Neuronal stem cell (in vitro differentiated cells): ENCODE measurements at regions not wholly inside any gene's neighbourhood (a gene's known extent, or its start where the extent isn't known, plus 50 kb on each side); places are given as distances from the start of the nearest gene placed in this dataset.
"Not testable (repeated sequence)": the region's sequence is repeated elsewhere in the genome, so short reads cannot be mapped to it uniquely, and the experiment has no call there.

ENCODE experiments used
- DNase-seq: peaks from one replicate; pipeline ENCODE4 v3.0.0-alpha.2; 2013; ENCODE audit warnings: low spot score
- H2AFZ ChIP-seq: one replicate; pipeline ENCODE4 v1.6.1; 2013; ENCODE audit warnings: mild to moderate bottlenecking, low read length, inconsistent platforms
- H2AK5ac ChIP-seq: 2 replicates; pipeline ENCODE4 v1.6.1; 2013; ENCODE audit warnings: low read depth, mild to moderate bottlenecking, inconsistent platforms, low read length, moderate library complexity, mixed read lengths
- H2BK120ac ChIP-seq: 2 replicates; pipeline ENCODE4 v1.6.1; 2013; ENCODE audit warnings: low read depth, mild to moderate bottlenecking, inconsistent platforms, low read length, moderate library complexity, mixed read lengths
- H2BK12ac ChIP-seq: one replicate; pipeline ENCODE4 v1.6.1; 2013; ENCODE audit warnings: low read length, inconsistent platforms
- H2BK15ac ChIP-seq: 2 replicates; pipeline ENCODE4 v1.6.1; 2013; ENCODE audit warnings: mild to moderate bottlenecking, low read length, inconsistent platforms, mixed read lengths
- H2BK5ac ChIP-seq: one replicate; pipeline ENCODE4 v1.6.1; 2013; ENCODE audit warnings: inconsistent platforms, mild to moderate bottlenecking, low read length, moderate library complexity
- H3K14ac ChIP-seq: one replicate; pipeline ENCODE4 v1.6.1; 2013; ENCODE audit warnings: low read length, inconsistent platforms
- H3K18ac ChIP-seq: 2 replicates; pipeline ENCODE4 v1.6.1; 2013; ENCODE audit warnings: low read length, inconsistent platforms
- H3K23ac ChIP-seq: 2 replicates; pipeline ENCODE4 v1.6.1; 2013; ENCODE audit warnings: low read depth, mild to moderate bottlenecking, mixed read lengths, low read length, inconsistent platforms; ENCODE audit not compliant: poor library complexity
- H3K27ac ChIP-seq: replicated peaks from 3 replicates; pipeline ENCODE4 v1.5.1; 2013; ENCODE audit warnings: low read length, inconsistent platforms
- H3K27me3 ChIP-seq, 3 experiments: 2 replicates each; pipeline ENCODE4 v1.6.1; 2013; ENCODE audit warnings: low read length in 3 of 3, mild to moderate bottlenecking in 2 of 3, inconsistent platforms in 1 of 3, low read depth in 1 of 3, mixed read lengths in 1 of 3, moderate library complexity in 1 of 3; ENCODE audit not compliant: control insufficient read depth in 3 of 3, insufficient read depth in 3 of 3
- H3K36me3 ChIP-seq, 2 donors: replicated peaks in 1 of 2; 2 replicates each; pipeline ENCODE4 v1.6.1; 2013; ENCODE audit warnings: low read length in 2 of 2; ENCODE audit not compliant: control insufficient read depth in 2 of 2, insufficient read depth in 2 of 2
- H3K4ac ChIP-seq: 2 replicates; pipeline ENCODE4 v1.6.1; 2013; ENCODE audit warnings: inconsistent platforms, mild to moderate bottlenecking, low read length, moderate library complexity
- H3K4me1 ChIP-seq, 2 donors: 1 replicate in 1 of 2; 2 replicates in 1 of 2; pipeline ENCODE4 v1.6.1; 2013; ENCODE audit warnings: low read length in 2 of 2, low read depth in 1 of 2; ENCODE audit not compliant: control insufficient read depth in 2 of 2, insufficient read depth in 1 of 2
- H3K4me2 ChIP-seq: one replicate; pipeline ENCODE4 v1.6.1; 2013; ENCODE audit warnings: mild to moderate bottlenecking, low read length, inconsistent platforms; ENCODE audit not compliant: insufficient read depth, poor library complexity, severe bottlenecking
- H3K4me3 ChIP-seq, 2 donors: 2 replicates each; pipeline ENCODE4 v1.5.1; 2013; ENCODE audit warnings: low read length in 2 of 2, mild to moderate bottlenecking in 2 of 2, inconsistent platforms in 1 of 2, moderate library complexity in 1 of 2
- H3K79me1 ChIP-seq: one replicate; pipeline ENCODE4 v1.6.1; 2013; ENCODE audit warnings: low read depth, mild to moderate bottlenecking, inconsistent platforms, low read length, moderate library complexity
- H3K9ac ChIP-seq: one replicate; pipeline ENCODE4 v1.6.1; 2013; ENCODE audit warnings: mild to moderate bottlenecking, low read depth, low read length, inconsistent platforms; ENCODE audit not compliant: poor library complexity
- H3K9me3 ChIP-seq, 2 donors: replicated peaks in 1 of 2; 2 replicates each; pipeline versions ENCODE3 to v1.6.1; 2013; ENCODE audit warnings: low read length in 2 of 2, mild to moderate bottlenecking in 2 of 2, inconsistent platforms in 1 of 2, low read depth in 1 of 2, mixed read lengths in 1 of 2, moderate library complexity in 1 of 2; ENCODE audit not compliant: control insufficient read depth in 2 of 2, insufficient read depth in 1 of 2
- H4K8ac ChIP-seq: one replicate; pipeline ENCODE4 v1.6.1; 2013; ENCODE audit warnings: low read depth, mild to moderate bottlenecking, inconsistent platforms, low read length, moderate library complexity
- H4K91ac ChIP-seq: one replicate; pipeline ENCODE4 v1.6.1; 2013; ENCODE audit warnings: low read length, low read depth, mild to moderate bottlenecking, inconsistent platforms; ENCODE audit not compliant: poor library complexity
- WGBS, 2 donors: extraction: QIAGEN DNeasy Blood & Tissue Kit; methylation state at CpG; one replicate each; pipeline ENCODE4 v1.1.7; 2013; ENCODE audit warnings: missing lambda C conversion rate in 2 of 2, mixed read lengths in 1 of 2; ENCODE audit not compliant: insufficient read length in 2 of 2, insufficient replicate concordance in 1 of 2; ENCODE audit errors: extremely low coverage in 2 of 2; 5-methylcytosine and 5-hydroxymethylcytosine counted together

DNA sequence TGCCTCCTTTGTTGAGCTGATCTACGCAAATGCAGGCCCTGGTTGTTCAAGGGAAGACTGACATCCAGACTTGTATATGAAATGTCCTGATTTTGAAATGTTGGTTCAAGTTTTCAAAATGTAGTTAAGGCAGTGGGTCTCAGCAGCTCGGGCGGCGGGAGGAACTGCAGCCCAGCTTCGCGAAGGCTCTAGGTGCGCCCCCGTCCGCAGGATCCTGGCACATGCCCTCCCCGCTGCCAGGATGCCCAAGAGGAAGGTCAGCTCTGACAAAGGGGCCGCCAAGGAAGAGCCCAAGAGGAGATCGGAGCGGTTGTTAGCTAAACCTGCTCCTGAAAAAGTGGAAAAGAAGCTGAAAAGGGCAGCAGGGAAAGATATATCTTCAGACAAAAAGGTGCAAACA, 1310.1 kb downstream of the ADGRL3 start:
- H3K14ac ChIP-seq: no peak overlapping the region
- no peak overlapping the region for H3K4ac ChIP-seq
- H3K79me1 ChIP-seq: no peaks in the 10 kb centered on the region
- no peak overlapping the region for H3K27ac ChIP-seq
- H2AK5ac ChIP-seq: no peak overlapping the region
- H3K4me1 ChIP-seq: no peaks in the 10 kb centered on the region
- H3K23ac ChIP-seq: no peak overlapping the region
- WGBS, 2 donors: no CpG with 5 or more reads among the region's 13 CpGs
- no peak overlapping the region for H3K4me2 ChIP-seq
- no peak overlapping the region for H4K8ac ChIP-seq
- no peak overlapping the region for H4K91ac ChIP-seq
- H3K4me3 ChIP-seq: no peak overlapping the region
- H2BK15ac ChIP-seq: peak overlapping the region; percentile 62
- no peaks in the 10 kb centered on the region for H3K36me3 ChIP-seq
- H2BK120ac ChIP-seq: no peak overlapping the region
- H3K18ac ChIP-seq: no peak overlapping the region
- H2BK12ac ChIP-seq: no peak overlapping the region
- H3K9me3 ChIP-seq: no peaks in the 10 kb centered on the region
- no peaks in the 10 kb centered on the region for H3K27me3 ChIP-seq
- no peak for DNase-seq
- H3K9ac ChIP-seq: peak overlapping the region; percentile 30
- H2BK5ac ChIP-seq: no peak overlapping the region
- no peak overlapping the region for H2AFZ ChIP-seq

DNA sequence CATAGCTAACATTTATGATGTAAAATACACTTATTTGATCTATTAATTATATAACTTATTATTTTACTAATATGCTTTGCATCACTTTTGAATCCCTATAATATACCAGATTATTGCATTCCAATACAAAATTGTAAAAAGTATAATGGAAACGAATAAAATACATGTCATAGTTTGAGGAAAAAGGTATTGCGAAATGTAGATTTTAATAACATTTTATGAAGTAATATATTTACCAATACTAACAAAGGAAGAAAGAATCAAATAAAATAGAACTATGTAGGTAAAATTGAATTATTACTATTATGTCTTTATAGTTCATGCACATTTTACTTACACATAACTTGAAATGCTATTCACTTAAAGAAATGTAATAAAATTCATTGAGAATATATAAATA, 1300.2 kb downstream of the ADGRL3 start:
- Histone ChIP-seq H4K91ac (no peak overlapping the region), H3K36me3 (no peaks in the 10 kb centered on the region), H3K18ac (no peak overlapping the region), H3K14ac (no peak overlapping the region), H2AFZ (no peak overlapping the region), H4K8ac (no peak overlapping the region), H3K9me3 (no peaks in the 10 kb centered on the region), H3K27ac (no peak overlapping the region), H2BK12ac (no peak overlapping the region), H3K23ac (no peak overlapping the region), H3K9ac (no peak overlapping the region), H3K79me1 (no peaks in the 10 kb centered on the region), H3K4ac (no peak overlapping the region), H3K4me2 (no peak overlapping the region), H2BK5ac (no peak overlapping the region), H2BK120ac (no peak overlapping the region), H2AK5ac (no peak overlapping the region), H3K4me1 (no peaks in the 10 kb centered on the region), H2BK15ac (no peak overlapping the region), H3K4me3 (no peak overlapping the region), H3K27me3 (no peaks in the 10 kb centered on the region)
- DNase-seq: no peak
- no CpG with 5 or more reads among the region's 2 CpGs for WGBS, 2 donors

DNA sequence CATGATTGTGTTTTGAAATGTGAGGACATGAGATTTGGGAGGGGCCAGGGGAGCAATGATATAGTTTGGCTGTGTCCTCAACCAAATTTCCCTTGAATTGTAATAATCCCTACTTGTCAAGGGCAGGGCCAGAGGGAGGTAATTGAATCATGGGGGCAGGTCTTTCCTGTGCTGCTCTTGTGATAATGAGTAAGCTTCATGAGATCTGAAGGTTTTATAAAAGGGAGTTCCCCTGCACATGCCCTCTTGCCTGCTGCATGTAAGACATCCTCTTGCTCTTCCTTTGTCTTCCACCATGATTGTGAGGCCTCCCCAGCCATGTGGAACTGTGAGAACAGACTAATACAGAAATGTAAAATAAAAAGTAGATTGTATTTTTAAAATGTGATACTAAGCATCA, 1294.9 kb downstream of the ADGRL3 start:
- H3K4me3 ChIP-seq: no peak overlapping the region
- H2AFZ ChIP-seq: peak overlapping the region; percentile 71
- H3K4ac ChIP-seq: no peak overlapping the region
- no peak overlapping the region for H3K27ac ChIP-seq
- H3K23ac ChIP-seq: no peak overlapping the region
- H2BK12ac ChIP-seq: no peak overlapping the region
- H3K4me2 ChIP-seq: no peak overlapping the region
- H4K8ac ChIP-seq: no peak overlapping the region
- H3K9ac ChIP-seq: no peak overlapping the region
- H4K91ac ChIP-seq: no peak overlapping the region
- no peak overlapping the region for H2BK15ac ChIP-seq
- no peak overlapping the region for H2AK5ac ChIP-seq
- H3K18ac ChIP-seq: no peak overlapping the region
- no peak overlapping the region for H3K14ac ChIP-seq
- H3K79me1 ChIP-seq: no peaks in the 10 kb centered on the region
- H3K27me3 ChIP-seq: no peaks in the 10 kb centered on the region
- H3K4me1 ChIP-seq: peaks cover 0 to 4% of the 10 kb centered on the region in 2 donors
- no peak overlapping the region for H2BK5ac ChIP-seq
- H3K36me3 ChIP-seq: no peaks in the 10 kb centered on the region
- H3K9me3 ChIP-seq: peaks cover 2 to 6% of the 10 kb centered on the region in 2 donors
- no peak for DNase-seq
- H2BK120ac ChIP-seq: no peak overlapping the region

DNA sequence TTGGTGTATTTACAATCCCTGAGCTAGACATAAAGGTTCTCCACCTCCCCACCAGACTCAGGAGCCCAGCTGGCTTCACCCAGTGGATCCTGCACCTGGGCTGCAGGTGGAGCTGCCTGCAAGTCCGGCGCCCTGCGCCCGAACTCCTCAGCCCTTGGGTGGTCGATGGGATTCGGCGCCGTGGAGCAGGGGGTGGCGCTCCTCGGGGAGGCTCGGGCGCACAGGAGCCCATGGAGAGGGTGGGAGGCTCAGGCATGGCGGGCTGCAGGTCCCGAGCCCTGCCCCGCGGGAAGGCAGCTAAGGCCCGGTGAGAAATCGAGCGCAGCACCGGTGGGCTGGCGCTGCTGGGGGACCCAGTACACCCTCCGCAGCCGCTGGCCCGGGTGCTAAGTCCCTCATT, 1291.6 kb downstream of the ADGRL3 start:
- H2AFZ ChIP-seq, H4K8ac ChIP-seq, H3K9me3 ChIP-seq, H3K36me3 ChIP-seq, H2AK5ac ChIP-seq, H2BK5ac ChIP-seq, H3K27ac ChIP-seq, H3K4ac ChIP-seq, H3K18ac ChIP-seq, H3K79me1 ChIP-seq, H3K27me3 ChIP-seq, H2BK12ac ChIP-seq, H2BK120ac ChIP-seq, H2BK15ac ChIP-seq, H3K4me2 ChIP-seq, H3K23ac ChIP-seq, H3K4me3 ChIP-seq, H4K91ac ChIP-seq, H3K14ac ChIP-seq, H3K4me1 ChIP-seq, DNase-seq, H3K9ac ChIP-seq: not testable (repeated sequence)
- no CpG with 5 or more reads among the region's 24 CpGs for WGBS, 2 donors
